H7 (cell line): ENCODE measurements at regions not wholly inside any gene's neighbourhood (a gene's known extent, or its start where the extent isn't known, plus 50 kb on each side); places are given as distances from the start of the nearest gene placed in this dataset.

Experiments used
- DNase-seq: peaks from one replicate; pipeline ENCODE4 v3.0.0; 2012
- H3K27me3 ChIP-seq: 2 replicates; pipeline ENCODE4 v1.6.0; 2011; ENCODE audit warnings: mild to moderate bottlenecking, low read length; ENCODE audit not compliant: control insufficient read depth, insufficient read depth
- H3K36me3 ChIP-seq: replicated peaks from 2 replicates; pipeline ENCODE4 v1.5.1; 2011; ENCODE audit warnings: low read length; ENCODE audit not compliant: control insufficient read depth, insufficient read depth
- H3K4me3 ChIP-seq: 2 replicates; pipeline ENCODE4 v1.5.1; 2011; ENCODE audit warnings: low read depth, mild to moderate bottlenecking, control low read depth, low read length, moderate library complexity; ENCODE audit not compliant: insufficient read depth

- Histone ChIP-seq H3K36me3 (no peaks in the 10 kb centered on the region), H3K4me3 (no peak overlapping the region), H3K27me3 (no peaks in the 10 kb centered on the region)
- DNase-seq: no peak
Measured at GRCh38 chr5:60371065-60371464, 328.9 kb downstream of the DEPDC1B start.

GRCh38 chr5:60370508-60370907, 329.5 kb downstream of the DEPDC1B start:
- no peak for DNase-seq

GRCh38 chr5:60369391-60369790, 330.6 kb downstream of the DEPDC1B start:
- no peaks in the 10 kb centered on the region for H3K27me3 ChIP-seq
- no peak overlapping the region for H3K4me3 ChIP-seq
- DNase-seq: no peak
- H3K36me3 ChIP-seq: no peaks in the 10 kb centered on the region

More at GRCh38 chr5:60370508-60370907, 329.5 kb downstream of the DEPDC1B start:
- H3K27me3 ChIP-seq: no peaks in the 10 kb centered on the region
- no peak overlapping the region for H3K4me3 ChIP-seq
- no peaks in the 10 kb centered on the region for H3K36me3 ChIP-seq

- Histone ChIP-seq H3K36me3 (no peaks in the 10 kb centered on the region), H3K4me3 (no peak overlapping the region), H3K27me3 (no peaks in the 10 kb centered on the region)
- no peak for DNase-seq
Measured at GRCh38 chr5:60368100-60368499, 331.9 kb downstream of the DEPDC1B start.

- Histone ChIP-seq H3K4me3 (no peak overlapping the region), H3K36me3 (no peaks in the 10 kb centered on the region), H3K27me3 (no peaks in the 10 kb centered on the region)
- DNase-seq: no peak
Measured at GRCh38 chr5:60366489-60366888, 333.5 kb downstream of the DEPDC1B start.

- no peaks in the 10 kb centered on the region for H3K36me3 ChIP-seq
Measured at GRCh38 chr5:60365001-60365400, 335.0 kb downstream of the DEPDC1B start.

GRCh38 chr5:60362158-60362557, 337.8 kb downstream of the DEPDC1B start:
- Histone ChIP-seq H3K36me3 (no peaks in the 10 kb centered on the region), H3K4me3 (no peak overlapping the region), H3K27me3 (no peaks in the 10 kb centered on the region)
- no peak for DNase-seq

More at GRCh38 chr5:60365001-60365400, 335.0 kb downstream of the DEPDC1B start:
- Histone ChIP-seq H3K4me3 (no peak overlapping the region), H3K27me3 (no peaks in the 10 kb centered on the region)
- DNase-seq: no peak

GRCh38 chr5:60360355-60360754, 339.6 kb downstream of the DEPDC1B start:
- Histone ChIP-seq H3K27me3 (no peaks in the 10 kb centered on the region), H3K4me3 (no peak overlapping the region), H3K36me3 (no peaks in the 10 kb centered on the region)
- no peak for DNase-seq

- Histone ChIP-seq H3K27me3 (no peaks in the 10 kb centered on the region), H3K4me3 (no peak overlapping the region), H3K36me3 (no peaks in the 10 kb centered on the region)
- no peak for DNase-seq
Measured at GRCh38 chr5:60357302-60357701, 342.7 kb downstream of the DEPDC1B start.

- DNase-seq: no peak
- H3K4me3 ChIP-seq: no peak overlapping the region
- no peaks in the 10 kb centered on the region for H3K27me3 ChIP-seq
- no peaks in the 10 kb centered on the region for H3K36me3 ChIP-seq
Measured at GRCh38 chr5:60356745-60357144, 343.2 kb downstream of the DEPDC1B start.

- Histone ChIP-seq H3K4me3 (no peak overlapping the region), H3K36me3 (no peaks in the 10 kb centered on the region), H3K27me3 (no peaks in the 10 kb centered on the region)
- no peak for DNase-seq
Measured at GRCh38 chr5:60355181-60355580, 344.8 kb downstream of the DEPDC1B start.

- H3K36me3 ChIP-seq: no peaks in the 10 kb centered on the region
- no peak for DNase-seq
- H3K27me3 ChIP-seq: no peaks in the 10 kb centered on the region
- H3K4me3 ChIP-seq: no peak overlapping the region
Measured at GRCh38 chr5:60354311-60354710, 345.7 kb downstream of the DEPDC1B start.

- Histone ChIP-seq H3K36me3 (no peaks in the 10 kb centered on the region), H3K27me3 (no peaks in the 10 kb centered on the region), H3K4me3 (no peak overlapping the region)
- DNase-seq: no peak
Measured at GRCh38 chr5:60352992-60353599, 346.9 kb downstream of the DEPDC1B start.

GRCh38 chr5:60350794-60351193, 349.2 kb downstream of the DEPDC1B start:
- Histone ChIP-seq H3K4me3 (no peak overlapping the region), H3K36me3 (no peaks in the 10 kb centered on the region), H3K27me3 (no peaks in the 10 kb centered on the region)
- no peak for DNase-seq

- DNase-seq: no peak
- Histone ChIP-seq H3K4me3 (no peak overlapping the region), H3K36me3 (no peaks in the 10 kb centered on the region), H3K27me3 (no peaks in the 10 kb centered on the region)
Measured at GRCh38 chr5:60349891-60350415, 350.0 kb downstream of the DEPDC1B start.

GRCh38 chr5:60346393-60346792, 353.6 kb downstream of the DEPDC1B start:
- H3K4me3 ChIP-seq: no peak overlapping the region
- no peaks in the 10 kb centered on the region for H3K27me3 ChIP-seq
- no peaks in the 10 kb centered on the region for H3K36me3 ChIP-seq
- no peak for DNase-seq
